Stimulated activated CD8-positive, alpha-beta memory T cell treated with anti-CD3 and anti-CD28 coated beads, Interleukin-7, amount 100 ng/mL, for 24 hours (primary cell): ENCODE measurements at regions not wholly inside any gene's neighbourhood (a gene's known extent, or its start where the extent isn't known, plus 50 kb on each side); places are given as distances from the start of the nearest gene placed in this dataset.

Source experiments
- DNase-seq: peaks from one replicate; pipeline ENCODE4 v3.0.0-alpha.2; 2020; ENCODE audit warnings: low read depth

GRCh38 chr14:87725318-87725717, 267.7 kb downstream of the GALC start:
- DNase-seq: no peak

- DNase-seq: no peak
Measured at GRCh38 chr14:87712396-87713090, 280.4 kb downstream of the GALC start.

GRCh38 chr14:87705439-87705896, 287.5 kb downstream of the GALC start:
- DNase-seq: no peak

- no peak for DNase-seq
Measured at GRCh38 chr14:87698481-87698880, 294.5 kb downstream of the GALC start.

GRCh38 chr14:87696485-87696884, 296.5 kb downstream of the GALC start:
- no peak for DNase-seq

GRCh38 chr14:87691042-87691881, 301.7 kb downstream of the GALC start:
- DNase-seq: no peak

GRCh38 chr14:87690076-87690613, 302.8 kb downstream of the GALC start:
- DNase-seq: no peak

GRCh38 chr14:87688524-87688923, 304.5 kb downstream of the GALC start:
- DNase-seq: no peak

- DNase-seq: no peak
Measured at GRCh38 chr14:87687420-87687819, 305.6 kb downstream of the GALC start.

GRCh38 chr14:87686746-87687145, 306.2 kb downstream of the GALC start:
- no peak for DNase-seq

GRCh38 chr14:87679866-87680265, 313.1 kb downstream of the GALC start:
- DNase-seq: no peak

GRCh38 chr14:87678624-87679023, 314.4 kb downstream of the GALC start:
- no peak for DNase-seq

- no peak for DNase-seq
Measured at GRCh38 chr14:87676814-87677437, 316.1 kb downstream of the GALC start.

GRCh38 chr14:87667659-87668058, 325.3 kb downstream of the GALC start:
- no peak for DNase-seq

- DNase-seq: no peak
Measured at GRCh38 chr14:87656315-87656714, 336.7 kb downstream of the GALC start.

GRCh38 chr14:87652278-87652677, 340.7 kb downstream of the GALC start:
- no peak for DNase-seq

- DNase-seq: no peak
Measured at GRCh38 chr14:87644689-87645088, 348.3 kb downstream of the GALC start.

- no peak for DNase-seq
Measured at GRCh38 chr14:87643005-87643404, 350.0 kb downstream of the GALC start.

- DNase-seq: no peak
Measured at GRCh38 chr14:87640553-87640952, 352.4 kb downstream of the GALC start.

GRCh38 chr14:87638196-87638595, 354.8 kb downstream of the GALC start:
- DNase-seq: no peak

GRCh38 chr14:87635442-87635841, 357.5 kb downstream of the GALC start:
- no peak for DNase-seq

GRCh38 chr14:87632796-87633195, 360.2 kb downstream of the GALC start:
- no peak for DNase-seq

- DNase-seq: no peak
Measured at GRCh38 chr14:87630846-87631245, 362.1 kb downstream of the GALC start.
